H9 (cell line): ENCODE measurements at regions not wholly inside any gene's neighbourhood (a gene's known extent, or its start where the extent isn't known, plus 50 kb on each side); places are given as distances from the start of the nearest gene placed in this dataset.

Experiments used
- DNase-seq: peaks from one replicate; pipeline ENCODE4 v3.0.0-alpha.2; 2017
- H2AFZ ChIP-seq: one replicate; pipeline ENCODE4 v1.6.1; 2013; ENCODE audit warnings: mild to moderate bottlenecking, low read length, control low read depth, moderate library complexity
- H2AK5ac ChIP-seq: 2 replicates; pipeline ENCODE4 v1.6.1; 2013; ENCODE audit warnings: low read length, control low read depth, mixed read lengths; ENCODE audit not compliant: insufficient read length
- H2BK120ac ChIP-seq: one replicate; pipeline ENCODE4 v1.6.1; 2013; ENCODE audit warnings: low read depth, mild to moderate bottlenecking, low read length, control low read depth, inconsistent platforms; ENCODE audit not compliant: poor library complexity, severe bottlenecking
- H2BK12ac ChIP-seq: 2 replicates; pipeline ENCODE4 v1.6.1; 2013; ENCODE audit warnings: low read length, control low read depth, mixed read lengths, low read depth; ENCODE audit not compliant: insufficient read length
- H2BK15ac ChIP-seq: 2 replicates; pipeline ENCODE4 v1.6.1; 2013; ENCODE audit warnings: low read depth, low read length, control low read depth
- H2BK20ac ChIP-seq: one replicate; pipeline ENCODE4 v1.6.1; 2013; ENCODE audit warnings: low read depth, mild to moderate bottlenecking, low read length, control low read depth, inconsistent platforms; ENCODE audit not compliant: poor library complexity, severe bottlenecking
- H2BK5ac ChIP-seq: 2 replicates; pipeline ENCODE4 v1.6.1; 2013; ENCODE audit warnings: low read length, control low read depth, mixed read lengths; ENCODE audit not compliant: insufficient read length
- H3K14ac ChIP-seq: 2 replicates; pipeline ENCODE4 v1.6.1; 2013; ENCODE audit warnings: low read length, control low read depth; ENCODE audit not compliant: insufficient read depth
- H3K18ac ChIP-seq: 2 replicates; pipeline ENCODE4 v1.6.1; 2013; ENCODE audit warnings: low read depth, mild to moderate bottlenecking, mixed read lengths, low read length, control low read depth; ENCODE audit not compliant: insufficient read length
- H3K23ac ChIP-seq: 2 replicates; pipeline ENCODE4 v1.6.1; 2013; ENCODE audit warnings: low read length, control low read depth, mixed read lengths, low read depth; ENCODE audit not compliant: insufficient read length
- H3K23me2 ChIP-seq: 2 replicates; pipeline ENCODE4 v1.6.1; 2013; ENCODE audit warnings: low read depth, mild to moderate bottlenecking, mixed read lengths, low read length, control low read depth; ENCODE audit not compliant: insufficient read length, poor library complexity, severe bottlenecking
- H3K27ac ChIP-seq: 2 replicates; pipeline ENCODE4 v1.5.1; 2013; ENCODE audit warnings: low read length, control low read depth, mixed read lengths, low read depth; ENCODE audit not compliant: insufficient read length
- H3K27me3 ChIP-seq: 2 replicates; pipeline ENCODE4 v1.6.1; 2013; ENCODE audit warnings: low read length, control low read depth, inconsistent platforms; ENCODE audit not compliant: insufficient read depth
- H3K4ac ChIP-seq: 2 replicates; pipeline ENCODE4 v1.6.1; 2013; ENCODE audit warnings: low read depth, mild to moderate bottlenecking, control low read depth, inconsistent platforms, low read length, moderate library complexity
- H3K4me1 ChIP-seq: 2 replicates; pipeline ENCODE4 v1.6.1; 2013; ENCODE audit warnings: low read length, control low read depth, inconsistent platforms; ENCODE audit not compliant: insufficient read depth
- H3K4me2 ChIP-seq: 2 replicates; pipeline ENCODE4 v1.6.1; 2013; ENCODE audit warnings: low read length, control low read depth, mixed read lengths; ENCODE audit not compliant: insufficient read length, insufficient read depth
- H3K56ac ChIP-seq: 2 replicates; pipeline ENCODE4 v1.6.1; 2013; ENCODE audit warnings: low read depth, mild to moderate bottlenecking, mixed read lengths, low read length, control low read depth; ENCODE audit not compliant: insufficient read length
- H3K79me1 ChIP-seq: 2 replicates; pipeline ENCODE4 v1.6.1; 2013; ENCODE audit warnings: low read depth, mild to moderate bottlenecking, moderate library complexity, low read length, control low read depth, inconsistent platforms; ENCODE audit not compliant: insufficient read depth, poor library complexity, severe bottlenecking
- H3K79me2 ChIP-seq: 2 replicates; pipeline ENCODE4 v1.6.1; 2013; ENCODE audit warnings: low read length, control low read depth, inconsistent platforms; ENCODE audit not compliant: insufficient read depth
- H3K9ac ChIP-seq: 2 replicates; pipeline ENCODE4 v1.6.1; 2013; ENCODE audit warnings: low read length, control low read depth, mixed read lengths; ENCODE audit not compliant: insufficient read length; ENCODE audit errors: extremely low read depth
- H3K9me3 ChIP-seq: one replicate; pipeline ENCODE4 v1.6.1; 2013; ENCODE audit warnings: low read depth, low read length, inconsistent platforms; ENCODE audit not compliant: control insufficient read depth
- H3T11ph ChIP-seq: one replicate; pipeline ENCODE4 v1.6.1; 2013; ENCODE audit warnings: mild to moderate bottlenecking, low read length, control low read depth, inconsistent platforms
- H4K20me1 ChIP-seq: one replicate; pipeline ENCODE4 v1.6.1; 2013; ENCODE audit not compliant: control insufficient read depth, insufficient read length, insufficient read depth
- H4K5ac ChIP-seq: 2 replicates; pipeline ENCODE4 v1.6.1; 2013; ENCODE audit warnings: low read depth, mild to moderate bottlenecking, mixed read lengths, low read length, control low read depth; ENCODE audit not compliant: insufficient read length
- H4K8ac ChIP-seq: replicated peaks from 2 replicates; pipeline ENCODE4 v1.6.1; 2013; ENCODE audit warnings: low read length, control low read depth, mixed read lengths, low read depth; ENCODE audit not compliant: insufficient read length
- H4K91ac ChIP-seq: 2 replicates; pipeline ENCODE4 v1.6.1; 2013; ENCODE audit warnings: low read depth, mild to moderate bottlenecking, moderate library complexity, mixed read lengths, low read length, control low read depth; ENCODE audit not compliant: insufficient read length
- H3K27ac Mint-ChIP-seq, 3 experiments: 2 replicates in 2 of 3; 3 replicates in 1 of 3; pipeline ENCODE4 v1.8.0; 2020 to 2021; ENCODE audit warnings: mixed read lengths in 3 of 3, mild to moderate bottlenecking in 1 of 3, moderate library complexity in 1 of 3
- H3K27me3 Mint-ChIP-seq: 2 replicates; pipeline ENCODE4 v1.8.0; 2021; ENCODE audit warnings: low read depth, mild to moderate bottlenecking, moderate library complexity, mixed read lengths
- H3K36me3 Mint-ChIP-seq, 3 experiments: 2 replicates in 2 of 3; 3 replicates in 1 of 3; pipeline ENCODE4 v1.8.0; 2020 to 2021; ENCODE audit warnings: low read depth in 3 of 3, mixed read lengths in 3 of 3; ENCODE audit not compliant: insufficient read depth in 1 of 3
- H3K4me1 Mint-ChIP-seq, 2 experiments: 2 replicates each; pipeline ENCODE4 v1.8.0; 2020; ENCODE audit warnings: mixed read lengths in 2 of 2
- H3K4me3 Mint-ChIP-seq, 2 experiments: 2 replicates in 1 of 2; 3 replicates in 1 of 2; pipeline ENCODE4 v1.8.0; 2020 to 2021; ENCODE audit warnings: mild to moderate bottlenecking in 2 of 2, mixed read lengths in 2 of 2, moderate library complexity in 1 of 2
- H3K9me3 Mint-ChIP-seq, 2 experiments: 2 replicates in 1 of 2; 3 replicates in 1 of 2; pipeline ENCODE4 v1.8.0; 2020; ENCODE audit warnings: mild to moderate bottlenecking in 2 of 2, mixed read lengths in 2 of 2, moderate library complexity in 1 of 2
- CTCF ChIP-seq: fragments of 200-600 bp; sonication (generic); conservative IDR thresholded peaks from 3 replicates; pipeline ENCODE4 v1.8.0; 2021; ENCODE audit warnings: antibody characterized with exemption, mild to moderate bottlenecking
- WGBS: extraction: QIAGEN DNeasy Blood & Tissue Kit; methylation state at CpG from one replicate; pipeline ENCODE4 v1.1.7; 2013; ENCODE audit warnings: missing lambda C conversion rate, low lambda C conversion rate, mixed read lengths; ENCODE audit not compliant: insufficient read length; ENCODE audit errors: extremely low coverage; 5-methylcytosine and 5-hydroxymethylcytosine counted together

- H3K4me1 Mint-ChIP-seq = peaks cover 3 to 4% of the 10 kb centered on the region in 2 experiments; a peak in 2 of 4 replicates
- no peak overlapping the region for H2BK5ac ChIP-seq
- no peaks in the 10 kb centered on the region for H3K79me2 ChIP-seq
- H3K9ac ChIP-seq = no peak overlapping the region
- H3K27me3 ChIP-seq = no peaks in the 10 kb centered on the region
- no peaks in the 10 kb centered on the region for H3K9me3 ChIP-seq
- WGBS = no CpG with 5 or more reads among the region's 6 CpGs
- H3K23me2 ChIP-seq = no peaks in the 10 kb centered on the region
- no peaks in the 10 kb centered on the region for H3K27me3 Mint-ChIP-seq
- no peak overlapping the region for H2BK20ac ChIP-seq
- no peaks in the 10 kb centered on the region for H3K4me1 ChIP-seq
- no peak overlapping the region for H3K4ac ChIP-seq
- H2AK5ac ChIP-seq = no peak overlapping the region
- H4K5ac ChIP-seq = no peak overlapping the region
- H2AFZ ChIP-seq = no peak overlapping the region
- H3K56ac ChIP-seq = no peak overlapping the region
- no peak overlapping the region for H3T11ph ChIP-seq
- no peaks in the 10 kb centered on the region for H3K79me1 ChIP-seq
- H4K8ac ChIP-seq = no peak overlapping the region
- DNase-seq = no peak
- no peak overlapping the region for H2BK120ac ChIP-seq
- no peak overlapping the region for H3K27ac ChIP-seq
- H2BK15ac ChIP-seq = no peak overlapping the region
- no peak overlapping the region for H3K4me3 Mint-ChIP-seq
- no peak overlapping the region for H3K23ac ChIP-seq
- H3K27ac Mint-ChIP-seq = no peak overlapping the region; a peak in 1 of 7 replicates
- no peak overlapping the region for H3K18ac ChIP-seq
- no peak overlapping the region for H4K91ac ChIP-seq
- no peaks in the 10 kb centered on the region for H4K20me1 ChIP-seq
- H3K4me2 ChIP-seq = no peak overlapping the region
- H3K36me3 Mint-ChIP-seq = peaks cover 0 to 2% (median 0%) of the 10 kb centered on the region in 3 experiments; a peak in 3 of 7 replicates
- no peaks in the 10 kb centered on the region for H3K9me3 Mint-ChIP-seq
- no peak overlapping the region for H3K14ac ChIP-seq
- TF ChIP-seq CTCF = no peak
- no peak overlapping the region for H2BK12ac ChIP-seq
Measured at GRCh38 chr9:73065439-73065838, 86.2 kb upstream of the ANXA1 start.
